Heart left ventricle (tissue), 13 donors: ENCODE measurements at regions not wholly inside any gene's neighbourhood (a gene's known extent, or its start where the extent isn't known, plus 50 kb on each side); places are given as distances from the start of the nearest gene placed in this dataset.

ENCODE experiments used
- POLR2A ChIP-seq, 2 donors: fragments of 450-650 bp; IDR thresholded peaks; one replicate each; pipeline ENCODE4 v1.6.1; 2017; ENCODE audit warnings: antibody characterized with exemption in 2 of 2, mild to moderate bottlenecking in 2 of 2, moderate library complexity in 2 of 2
- TF ChIP-seq, protein P1 (sequence below), 12 donors: fragments of 200-600 bp; sonication (generic) in 4 of 12; IDR thresholded peaks; one replicate each; pipeline versions ENCODE4 v1.5.0 to v1.8.0; 2018 to 2022; ENCODE audit warnings: antibody characterized with exemption in 12 of 12, mild to moderate bottlenecking in 5 of 12
- donor health status: ischemic (EF 13 %, LVEDD 7.1; RV severe dilation, severe dysfunction).
- donor health status: DM: no; HTN: yes; CAD: no.
- donor health status: DM: no; HTN: no; CAD: no.
- donor health status: ischemic (EF 25% LVEDD 6.9; RV normal size, moderate dysfunction).
- donor health status: ischemic (EF 25% LVEDD 5.7; RV mildly dilated, moderate dysfunction).
- donor health status: ischemic (EF 35%, LVEDD 5.7; RV mildly dilated, moderate dysfunction).
- donor health status: nonischemic (EF 11% LVEDD 7.7; RV severe dilation, severe dysfunction).
- donor health status: DM: yes; HTN: yes; CAD: no.
- donor health status: PGD.
- donor health status: ischemic (EF 29% LVEDD 5.4; RV normal size, mild dysfunction).
- donor health status: nonischemic (EF 23%, LVEDD 6.1; RV moderate dilation, normal function).

DNA sequence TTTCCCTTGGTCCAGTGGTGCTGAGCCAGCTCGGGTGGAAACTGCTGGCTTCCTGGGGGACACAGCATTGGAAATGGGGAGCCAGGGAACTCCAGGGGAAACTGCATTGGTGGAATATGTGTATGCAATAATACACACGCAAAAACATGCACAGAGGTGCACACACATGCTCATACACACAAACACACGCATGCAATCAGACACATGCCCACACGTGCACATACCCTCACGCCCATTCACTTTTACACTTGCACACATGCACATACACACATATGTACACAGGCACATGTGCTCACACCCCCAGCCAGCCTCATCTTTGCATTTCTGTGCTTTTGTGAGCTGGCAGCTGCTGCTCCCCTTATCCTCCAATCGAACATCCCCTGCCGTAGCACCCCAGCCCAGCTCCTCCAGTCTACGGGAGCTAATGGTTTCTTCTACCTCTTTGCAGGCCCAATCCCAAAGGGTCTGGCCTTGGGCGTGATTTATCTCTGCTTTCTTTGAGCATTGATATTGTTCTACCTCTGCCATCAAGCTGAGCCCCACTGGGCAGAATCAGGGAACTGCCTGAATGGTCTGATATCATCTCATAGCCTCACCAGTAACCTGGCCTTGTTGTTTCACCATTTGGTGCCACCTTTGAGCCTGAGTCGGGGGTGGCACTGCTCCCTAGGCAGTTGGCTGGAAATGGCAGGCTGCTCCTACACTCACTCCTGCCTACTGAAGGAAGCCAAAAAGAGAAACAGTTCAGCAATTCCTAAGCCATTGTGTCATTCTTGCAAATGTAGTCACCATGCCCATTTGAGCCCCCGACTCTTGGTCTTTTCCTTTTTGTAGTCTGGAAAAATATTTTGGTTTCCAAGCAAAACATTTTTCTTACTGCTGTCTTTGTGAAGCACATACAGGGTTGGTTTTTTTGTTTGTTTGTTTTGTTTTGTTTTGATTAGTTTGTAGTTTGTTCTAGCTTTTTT is 104.4 kb upstream of the MAMLD1 start:
- TF ChIP-seq POLR2A (IDR thresholded peaks at IDR 0.05), result no peak
- TF ChIP-seq, protein P1, sequence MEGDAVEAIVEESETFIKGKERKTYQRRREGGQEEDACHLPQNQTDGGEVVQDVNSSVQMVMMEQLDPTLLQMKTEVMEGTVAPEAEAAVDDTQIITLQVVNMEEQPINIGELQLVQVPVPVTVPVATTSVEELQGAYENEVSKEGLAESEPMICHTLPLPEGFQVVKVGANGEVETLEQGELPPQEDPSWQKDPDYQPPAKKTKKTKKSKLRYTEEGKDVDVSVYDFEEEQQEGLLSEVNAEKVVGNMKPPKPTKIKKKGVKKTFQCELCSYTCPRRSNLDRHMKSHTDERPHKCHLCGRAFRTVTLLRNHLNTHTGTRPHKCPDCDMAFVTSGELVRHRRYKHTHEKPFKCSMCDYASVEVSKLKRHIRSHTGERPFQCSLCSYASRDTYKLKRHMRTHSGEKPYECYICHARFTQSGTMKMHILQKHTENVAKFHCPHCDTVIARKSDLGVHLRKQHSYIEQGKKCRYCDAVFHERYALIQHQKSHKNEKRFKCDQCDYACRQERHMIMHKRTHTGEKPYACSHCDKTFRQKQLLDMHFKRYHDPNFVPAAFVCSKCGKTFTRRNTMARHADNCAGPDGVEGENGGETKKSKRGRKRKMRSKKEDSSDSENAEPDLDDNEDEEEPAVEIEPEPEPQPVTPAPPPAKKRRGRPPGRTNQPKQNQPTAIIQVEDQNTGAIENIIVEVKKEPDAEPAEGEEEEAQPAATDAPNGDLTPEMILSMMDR (IDR thresholded peaks at IDR 0.05), result no peak
